ENCODE measurements at regions not wholly inside any gene's neighbourhood (a gene's known extent, or its start where the extent isn't known, plus 50 kb on each side); places are given as distances from the start of the nearest gene placed in this dataset.

DNA sequence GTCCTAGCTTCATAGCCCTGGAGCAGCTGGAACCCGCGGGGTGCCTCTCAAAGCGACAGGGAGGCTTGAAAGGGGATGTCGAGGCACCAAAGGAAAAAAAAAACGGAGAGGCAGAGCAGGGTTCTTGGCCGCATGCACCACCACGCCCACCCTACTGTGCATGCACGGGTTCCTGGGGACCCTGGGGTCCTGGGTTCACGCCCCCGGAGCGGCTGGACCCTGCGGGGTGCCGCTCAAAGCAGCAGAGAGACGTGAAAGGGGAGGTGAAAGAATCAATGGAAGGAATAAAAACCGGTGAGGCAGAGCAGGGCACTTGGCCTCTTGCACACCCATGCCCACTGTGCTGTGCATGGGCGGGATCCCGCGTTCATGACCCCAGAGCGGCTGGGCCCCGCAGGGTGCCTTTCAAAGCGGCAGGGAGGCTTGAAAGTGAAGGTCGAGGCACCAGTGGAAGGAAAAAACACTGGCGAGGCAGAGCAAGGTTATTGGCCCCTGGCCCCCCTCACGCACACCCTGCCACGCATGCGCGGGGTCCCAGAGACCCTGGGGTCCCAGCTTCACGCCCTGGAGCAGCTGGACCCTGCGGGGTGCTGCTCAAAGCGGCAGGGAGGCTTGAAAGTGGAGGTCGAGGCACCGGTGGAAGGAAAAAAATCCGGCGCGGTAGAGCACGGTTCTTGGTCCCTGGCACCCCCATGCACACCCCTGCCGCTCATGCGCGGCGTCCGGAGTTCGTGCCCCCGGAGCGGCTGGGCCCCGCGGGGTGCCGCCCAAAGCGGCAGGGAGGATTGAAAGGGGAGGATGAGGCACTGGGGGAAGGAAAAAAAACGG is 318.5 kb downstream of the ALG10 start:
- 46% methylated on average over 23 of the region's 49 CpGs for WGBS (ENCODE audit: insufficient coverage, low coverage, low lambda C conversion rate, missing lambda C conversion rate)
- Histone ChIP-seq H3K4me3 (no peak overlapping the region), H3K27me3 (no peaks in the 10 kb centered on the region), H3K27ac (no peak overlapping the region), H3K36me3 (no peaks in the 10 kb centered on the region), H3K9me3 (no peaks in the 10 kb centered on the region), H3K4me1 (no peaks in the 10 kb centered on the region)
- intact Hi-C loops (cut with DNase I) = no loop called here
- DNase-seq (no peak), ATAC-seq (no peak)
- TF ChIP-seq, protein P1, sequence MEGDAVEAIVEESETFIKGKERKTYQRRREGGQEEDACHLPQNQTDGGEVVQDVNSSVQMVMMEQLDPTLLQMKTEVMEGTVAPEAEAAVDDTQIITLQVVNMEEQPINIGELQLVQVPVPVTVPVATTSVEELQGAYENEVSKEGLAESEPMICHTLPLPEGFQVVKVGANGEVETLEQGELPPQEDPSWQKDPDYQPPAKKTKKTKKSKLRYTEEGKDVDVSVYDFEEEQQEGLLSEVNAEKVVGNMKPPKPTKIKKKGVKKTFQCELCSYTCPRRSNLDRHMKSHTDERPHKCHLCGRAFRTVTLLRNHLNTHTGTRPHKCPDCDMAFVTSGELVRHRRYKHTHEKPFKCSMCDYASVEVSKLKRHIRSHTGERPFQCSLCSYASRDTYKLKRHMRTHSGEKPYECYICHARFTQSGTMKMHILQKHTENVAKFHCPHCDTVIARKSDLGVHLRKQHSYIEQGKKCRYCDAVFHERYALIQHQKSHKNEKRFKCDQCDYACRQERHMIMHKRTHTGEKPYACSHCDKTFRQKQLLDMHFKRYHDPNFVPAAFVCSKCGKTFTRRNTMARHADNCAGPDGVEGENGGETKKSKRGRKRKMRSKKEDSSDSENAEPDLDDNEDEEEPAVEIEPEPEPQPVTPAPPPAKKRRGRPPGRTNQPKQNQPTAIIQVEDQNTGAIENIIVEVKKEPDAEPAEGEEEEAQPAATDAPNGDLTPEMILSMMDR (IDR thresholded peaks at IDR 0.05) = no peak
- no peak for TF ChIP-seq POLR2A (IDR thresholded peaks at IDR 0.05)

DNA sequence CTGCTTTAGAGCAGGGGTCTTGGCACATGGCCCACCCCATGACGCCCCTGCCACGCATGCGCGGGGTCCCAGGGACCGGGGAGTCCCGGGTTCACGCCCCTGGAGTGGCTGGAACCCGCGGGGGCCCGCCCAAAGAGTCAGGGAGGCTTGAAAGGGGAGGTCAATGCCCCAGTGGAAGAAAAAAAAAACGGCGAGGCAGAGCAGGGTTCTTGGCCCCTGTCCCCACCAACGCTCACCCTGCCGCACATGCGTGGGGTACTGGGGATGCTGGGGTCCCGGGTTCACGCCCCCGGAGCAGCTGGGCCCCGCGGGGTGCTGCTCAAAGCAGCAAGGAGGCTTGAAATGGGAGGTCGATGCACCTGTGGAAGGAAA is 319.1 kb downstream of the ALG10 start:
- TF ChIP-seq, protein P1 (IDR thresholded peaks at IDR 0.05) = no peak
- TF ChIP-seq POLR2A (IDR thresholded peaks at IDR 0.05) = no peak
- ATAC-seq (no peak), DNase-seq (no peak)
- Histone ChIP-seq H3K27me3 (no peaks in the 10 kb centered on the region), H3K4me3 (no peak overlapping the region), H3K9me3 (no peaks in the 10 kb centered on the region), H3K27ac (no peak overlapping the region), H3K36me3 (no peaks in the 10 kb centered on the region), H3K4me1 (no peaks in the 10 kb centered on the region)
- intact Hi-C loops (cut with DNase I) = no loop called here
- WGBS (ENCODE audit: insufficient coverage, low coverage, low lambda C conversion rate, missing lambda C conversion rate) = 29% methylated on average over 8 of the region's 21 CpGs

DNA sequence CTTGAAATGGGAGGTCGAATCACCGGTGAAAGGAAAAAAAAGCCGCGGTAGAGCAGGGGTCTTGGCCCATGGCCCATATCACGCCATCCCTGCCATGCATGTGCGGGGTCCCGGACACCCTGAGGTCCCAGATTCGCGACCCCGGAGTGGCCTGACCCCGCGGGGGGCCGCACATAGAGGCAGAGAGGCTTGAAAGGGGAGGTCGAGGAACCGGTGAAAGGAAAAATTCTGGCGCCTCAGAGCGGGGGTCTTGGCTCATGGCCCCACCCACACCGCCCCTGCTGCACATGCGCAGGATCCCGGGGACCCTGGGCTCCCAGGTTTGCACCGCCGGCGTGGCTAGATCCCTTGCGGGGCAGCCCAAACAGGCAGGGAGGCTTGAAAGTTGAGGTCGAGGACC is 319.8 kb downstream of the ALG10 start:
- intact Hi-C loops (cut with DNase I) = no loop called here
- no peak for ATAC-seq
- 18% methylated on average over 10 of the region's 25 CpGs for WGBS (ENCODE audit: insufficient coverage, low coverage, low lambda C conversion rate, missing lambda C conversion rate)
- no peak overlapping the region for H3K4me3 ChIP-seq
- no peak for DNase-seq
- no peak overlapping the region for H3K27ac ChIP-seq
- no peak for TF ChIP-seq POLR2A (IDR thresholded peaks at IDR 0.05)
- TF ChIP-seq, protein P1 (IDR thresholded peaks at IDR 0.05) = no peak
- no peaks in the 10 kb centered on the region for H3K9me3 ChIP-seq
- H3K27me3 ChIP-seq = no peaks in the 10 kb centered on the region
- H3K36me3 ChIP-seq = no peaks in the 10 kb centered on the region
- no peaks in the 10 kb centered on the region for H3K4me1 ChIP-seq

DNA sequence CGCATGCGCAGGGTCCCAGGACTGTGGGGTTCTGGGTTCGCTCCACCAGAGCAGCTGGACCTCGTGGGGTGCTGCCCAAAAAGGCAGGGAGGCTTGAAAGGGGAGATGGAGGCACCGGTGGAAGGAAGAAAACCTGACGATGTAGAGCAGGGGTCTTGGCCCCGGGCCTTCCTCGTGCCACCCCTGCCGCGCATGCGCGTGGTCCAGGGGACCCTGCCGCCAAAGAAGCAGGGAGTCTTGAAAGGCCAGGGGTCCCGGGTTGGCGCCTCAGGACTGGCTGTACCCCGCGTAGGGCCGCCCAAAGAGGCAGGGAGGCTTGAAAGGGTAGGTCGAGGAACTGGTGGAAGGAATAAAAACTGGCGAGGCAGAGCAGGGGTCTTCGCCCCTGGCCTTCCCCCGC is 321.0 kb downstream of the ALG10 start:
- ATAC-seq (no peak), DNase-seq (no peak)
- no peaks in the 10 kb centered on the region for H3K4me1 ChIP-seq
- H3K27ac ChIP-seq = no peak overlapping the region
- no peaks in the 10 kb centered on the region for H3K27me3 ChIP-seq
- no peak for TF ChIP-seq POLR2A (IDR thresholded peaks at IDR 0.05)
- TF ChIP-seq, protein P1 (IDR thresholded peaks at IDR 0.05) = no peak
- H3K36me3 ChIP-seq = no peaks in the 10 kb centered on the region
- H3K4me3 ChIP-seq = no peak overlapping the region
- intact Hi-C loops (cut with DNase I) = no loop called here
- H3K9me3 ChIP-seq = no peaks in the 10 kb centered on the region
- 33% methylated on average over 3 of the region's 22 CpGs for WGBS (ENCODE audit: insufficient coverage, low coverage, low lambda C conversion rate, missing lambda C conversion rate)
